Smooth muscle cell (in vitro differentiated cells): ENCODE measurements at regions not wholly inside any gene's neighbourhood (a gene's known extent, or its start where the extent isn't known, plus 50 kb on each side); places are given as distances from the start of the nearest gene placed in this dataset.

ENCODE experiments used
- DNase-seq: peaks from one replicate; lab custom pipeline; 2025; ENCODE audit not compliant: unreplicated experiment; lab: John Stamatoyannopoulos, UW
- H2AFZ ChIP-seq: fragments of 200-600 bp; sonication (generic); 2 replicates; pipeline ENCODE4 v1.6.0; 2016; ENCODE audit warnings: antibody characterized with exemption, low read depth, mild to moderate bottlenecking
- H3F3A ChIP-seq: fragments of 200-600 bp; sonication (generic); 2 replicates; pipeline ENCODE4 v1.6.0; 2017; ENCODE audit warnings: antibody characterized with exemption, low read depth
- H3K27ac ChIP-seq: fragments of 200-600 bp; sonication (generic); 2 replicates; pipeline ENCODE4 v1.5.1; 2016; ENCODE audit warnings: low read depth, mild to moderate bottlenecking
- H3K27me3 ChIP-seq: fragments of 200-600 bp; sonication (generic); 2 replicates; pipeline ENCODE4 v1.6.1; 2016; ENCODE audit warnings: low read depth, mild to moderate bottlenecking
- H3K36me3 ChIP-seq: fragments of 200-600 bp; sonication (generic); 2 replicates; pipeline ENCODE4 v1.5.1; 2016; ENCODE audit warnings: low read depth
- H3K4me1 ChIP-seq: fragments of 200-600 bp; sonication (generic); 2 replicates; pipeline ENCODE4 v1.5.1; 2016; ENCODE audit warnings: low read depth
- H3K4me2 ChIP-seq: fragments of 200-600 bp; sonication (generic); 2 replicates; pipeline ENCODE4 v1.6.0; 2016; ENCODE audit warnings: mild to moderate bottlenecking
- H3K4me3 ChIP-seq: fragments of 200-600 bp; sonication (generic); 2 replicates; pipeline ENCODE4 v1.5.1; 2016; ENCODE audit warnings: mild to moderate bottlenecking
- H3K79me2 ChIP-seq: fragments of 200-600 bp; sonication (generic); 2 replicates; pipeline ENCODE4 v1.6.0; 2016; ENCODE audit warnings: low read depth, mild to moderate bottlenecking
- H3K9ac ChIP-seq: fragments of 200-600 bp; sonication (generic); 2 replicates; pipeline ENCODE4 v1.6.0; 2016; ENCODE audit warnings: low read depth
- H3K9me3 ChIP-seq: fragments of 200-600 bp; sonication (generic); replicated peaks from 2 replicates; pipeline ENCODE4 v1.5.1; 2016; ENCODE audit warnings: low read depth
- H4K20me1 ChIP-seq: fragments of 200-600 bp; sonication (generic); 2 replicates; pipeline ENCODE4 v1.6.0; 2016; ENCODE audit warnings: low read depth
- WGBS: methylation state at CpG from one replicate; pipeline ENCODE4 v1.1.7; 2016; ENCODE audit warnings: low lambda C conversion rate; 5-methylcytosine and 5-hydroxymethylcytosine counted together
- TF ChIP-seq, protein P1 (sequence below): fragments of 200-600 bp; sonication (generic); IDR thresholded peaks from 2 replicates; pipeline ENCODE4 v1.5.1; 2017; ENCODE audit warnings: borderline replicate concordance, mild to moderate bottlenecking, antibody characterized with exemption; ENCODE audit not compliant: insufficient read depth, poor library complexity, severe bottlenecking

DNA sequence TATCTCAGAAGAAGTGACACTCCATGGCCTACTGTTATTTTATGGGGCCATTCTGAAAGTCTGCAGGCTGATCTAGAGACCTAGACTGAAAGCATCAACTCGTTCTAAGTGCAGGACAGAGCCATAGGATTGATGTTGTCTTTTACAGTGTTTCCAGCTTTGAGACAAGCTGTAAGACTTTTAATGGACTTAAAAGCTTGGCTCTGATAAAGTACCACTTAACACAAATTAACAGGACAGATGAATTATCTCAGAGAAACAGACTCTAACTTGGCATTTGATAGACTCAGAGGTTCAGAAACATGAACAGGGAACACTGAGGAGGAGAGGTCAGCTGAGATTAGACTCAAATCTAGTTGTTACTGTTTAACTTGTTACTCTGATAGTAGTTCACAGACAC, 203.2 kb downstream of the TLR4 start:
- Histone ChIP-seq H3K27ac (no peak overlapping the region), H3K9me3 (peaks cover 12% of the 10 kb centered on the region), H3K36me3 (no peaks in the 10 kb centered on the region), H3F3A (no peaks in the 10 kb centered on the region), H4K20me1 (no peaks in the 10 kb centered on the region), H3K4me3 (no peak overlapping the region), H3K4me1 (no peaks in the 10 kb centered on the region), H3K27me3 (no peaks in the 10 kb centered on the region), H2AFZ (no peak overlapping the region), H3K79me2 (no peaks in the 10 kb centered on the region), H3K9ac (no peak overlapping the region), H3K4me2 (peak overlapping the region; percentile 15)
- no peak for DNase-seq
- 12% methylated on average over 1 of the region's 1 CpG for WGBS
- TF ChIP-seq, protein P1, sequence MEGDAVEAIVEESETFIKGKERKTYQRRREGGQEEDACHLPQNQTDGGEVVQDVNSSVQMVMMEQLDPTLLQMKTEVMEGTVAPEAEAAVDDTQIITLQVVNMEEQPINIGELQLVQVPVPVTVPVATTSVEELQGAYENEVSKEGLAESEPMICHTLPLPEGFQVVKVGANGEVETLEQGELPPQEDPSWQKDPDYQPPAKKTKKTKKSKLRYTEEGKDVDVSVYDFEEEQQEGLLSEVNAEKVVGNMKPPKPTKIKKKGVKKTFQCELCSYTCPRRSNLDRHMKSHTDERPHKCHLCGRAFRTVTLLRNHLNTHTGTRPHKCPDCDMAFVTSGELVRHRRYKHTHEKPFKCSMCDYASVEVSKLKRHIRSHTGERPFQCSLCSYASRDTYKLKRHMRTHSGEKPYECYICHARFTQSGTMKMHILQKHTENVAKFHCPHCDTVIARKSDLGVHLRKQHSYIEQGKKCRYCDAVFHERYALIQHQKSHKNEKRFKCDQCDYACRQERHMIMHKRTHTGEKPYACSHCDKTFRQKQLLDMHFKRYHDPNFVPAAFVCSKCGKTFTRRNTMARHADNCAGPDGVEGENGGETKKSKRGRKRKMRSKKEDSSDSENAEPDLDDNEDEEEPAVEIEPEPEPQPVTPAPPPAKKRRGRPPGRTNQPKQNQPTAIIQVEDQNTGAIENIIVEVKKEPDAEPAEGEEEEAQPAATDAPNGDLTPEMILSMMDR = no peak

GRCh38 chr9:117916291-117916690, 212.1 kb downstream of the TLR4 start:
- peaks cover 14% of the 10 kb centered on the region for H3K9me3 ChIP-seq
- no peaks in the 10 kb centered on the region for H3K79me2 ChIP-seq
- WGBS = 73% methylated on average over 2 of the region's 2 CpGs

GRCh38 chr9:117917873-117918272, 213.7 kb downstream of the TLR4 start:
- no peaks in the 10 kb centered on the region for H3K36me3 ChIP-seq
- no peaks in the 10 kb centered on the region for H3K4me1 ChIP-seq
- no peaks in the 10 kb centered on the region for H3K27me3 ChIP-seq
- no peaks in the 10 kb centered on the region for H3K79me2 ChIP-seq
- TF ChIP-seq, protein P1 = no peak
- 50% methylated on average over 6 of the region's 6 CpGs for WGBS
- H3K27ac ChIP-seq = no peak overlapping the region
- no peak overlapping the region for H3K4me3 ChIP-seq
- no peak overlapping the region for H3K4me2 ChIP-seq
- DNase-seq = no peak
- H3F3A ChIP-seq = no peaks in the 10 kb centered on the region
- H3K9ac ChIP-seq = no peak overlapping the region
- no peak overlapping the region for H2AFZ ChIP-seq
- H3K9me3 ChIP-seq = no peaks in the 10 kb centered on the region
- no peaks in the 10 kb centered on the region for H4K20me1 ChIP-seq

More at GRCh38 chr9:117916291-117916690, 212.1 kb downstream of the TLR4 start:
- H3K9ac ChIP-seq = no peak overlapping the region
- no peaks in the 10 kb centered on the region for H3K27me3 ChIP-seq
- TF ChIP-seq, protein P1 = no peak
- no peak for DNase-seq
- H4K20me1 ChIP-seq = no peaks in the 10 kb centered on the region
- H3K36me3 ChIP-seq = no peaks in the 10 kb centered on the region
- no peaks in the 10 kb centered on the region for H3F3A ChIP-seq
- H3K4me3 ChIP-seq = no peak overlapping the region
- H2AFZ ChIP-seq = no peak overlapping the region
- no peaks in the 10 kb centered on the region for H3K4me1 ChIP-seq
- no peak overlapping the region for H3K27ac ChIP-seq
- H3K4me2 ChIP-seq = no peak overlapping the region

DNA sequence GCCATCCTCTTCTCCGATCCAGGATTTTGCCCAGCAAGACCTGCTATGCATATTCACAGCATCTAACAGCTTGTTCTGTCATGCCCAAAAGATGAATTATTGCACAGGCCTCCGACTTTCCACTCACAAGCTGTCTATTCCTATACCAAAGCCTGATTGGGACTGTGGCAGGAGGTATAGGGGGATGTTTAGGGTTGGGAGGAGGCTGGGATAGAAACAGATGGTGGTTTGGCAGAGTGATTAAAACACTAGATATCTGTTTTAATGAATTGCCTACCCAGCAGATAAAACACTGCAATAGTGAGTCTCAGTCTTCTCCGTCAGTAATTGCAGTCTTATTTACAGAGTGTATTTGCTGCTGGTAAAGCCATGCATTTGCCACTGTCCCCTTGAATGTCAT, 215.3 kb downstream of the TLR4 start:
- DNase-seq = no peak

More for the DNA sequence above, 215.3 kb downstream of the TLR4 start:
- Histone ChIP-seq H4K20me1 (no peaks in the 10 kb centered on the region), H3K9me3 (no peaks in the 10 kb centered on the region), H3F3A (no peaks in the 10 kb centered on the region), H3K27ac (no peak overlapping the region), H3K4me2 (no peak overlapping the region), H3K4me1 (no peaks in the 10 kb centered on the region), H3K36me3 (no peaks in the 10 kb centered on the region), H3K79me2 (no peaks in the 10 kb centered on the region), H3K4me3 (no peak overlapping the region), H2AFZ (no peak overlapping the region), H3K9ac (no peak overlapping the region), H3K27me3 (no peaks in the 10 kb centered on the region)
- WGBS = 80% methylated on average over 3 of the region's 3 CpGs
- TF ChIP-seq, protein P1 = no peak
